OCI-LY7 (cell line): ENCODE measurements at regions not wholly inside any gene's neighbourhood (a gene's known extent, or its start where the extent isn't known, plus 50 kb on each side); places are given as distances from the start of the nearest gene placed in this dataset.

Experiments
- CTCF ChIP-seq: fragments of 200-600 bp; sonication (generic); conservative IDR thresholded peaks from 2 replicates; pipeline ENCODE4 v1.5.1; 2014; ENCODE audit warnings: mild to moderate bottlenecking, antibody characterized with exemption, low read length, moderate library complexity, mixed read lengths
- EZH2phosphoT487 ChIP-seq: fragments of 200-600 bp; sonication (generic); IDR thresholded peaks from 2 replicates; pipeline ENCODE4 v1.6.1; 2018; ENCODE audit warnings: low read depth, borderline replicate concordance, mild to moderate bottlenecking, mixed run types, antibody characterized with exemption, low read length, moderate library complexity, mixed read lengths

DNA sequence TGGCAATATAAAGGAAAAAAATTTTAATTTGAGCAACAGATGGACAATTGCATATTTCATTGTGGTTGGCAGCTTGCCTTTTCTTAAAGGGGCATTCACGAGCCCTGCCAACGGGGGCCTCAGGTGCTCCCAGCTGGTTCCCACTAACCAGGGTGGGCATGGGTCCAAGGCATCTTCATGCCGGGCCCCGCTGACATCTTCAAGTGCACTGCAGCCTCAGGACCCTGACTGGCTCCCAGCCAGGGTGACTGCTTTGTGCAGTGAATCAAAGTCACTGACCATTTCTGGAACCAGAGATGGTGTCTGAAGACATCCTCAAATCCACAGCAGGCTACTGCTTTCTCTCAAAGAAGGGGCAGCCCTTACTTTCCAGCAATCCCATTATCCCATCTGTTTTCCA is 275.2 kb upstream of the MGMT start:
- no peak for TF ChIP-seq CTCF
- TF ChIP-seq EZH2phosphoT487 = no peak
